Natural killer cell (primary cell): ENCODE measurements at regions not wholly inside any gene's neighbourhood (a gene's known extent, or its start where the extent isn't known, plus 50 kb on each side); places are given as distances from the start of the nearest gene placed in this dataset.

Source experiments
- ATAC-seq, 3 donors: fragments of 150-1000 bp in 2 of 3; fragments of 200-7000 bp in 1 of 3; cut with Tn5 transposase; 1 replicate in 1 of 3; 2 replicates in 2 of 3; pipeline ENCODE4 v1.10.0; 2021; ENCODE audit warnings: mild to moderate bottlenecking in 2 of 3, moderate library complexity in 2 of 3
- DNase-seq, 2 donors: peaks; one replicate each; pipeline versions ENCODE4 v3.0.0 to v3.0.0-alpha.2; 2013 to 2021; ENCODE audit warnings: mixed read lengths in 1 of 2
- H3K27ac ChIP-seq: one replicate; pipeline ENCODE4 v1.5.1; 2013; ENCODE audit warnings: mild to moderate bottlenecking, low read length
- H3K27me3 ChIP-seq: one replicate; pipeline ENCODE4 v1.6.1; 2013; ENCODE audit warnings: low read length; ENCODE audit not compliant: control insufficient read depth, insufficient read depth
- H3K36me3 ChIP-seq: one replicate; pipeline ENCODE4 v1.6.1; 2013; ENCODE audit warnings: low read length; ENCODE audit not compliant: control insufficient read depth, insufficient read depth
- H3K4me1 ChIP-seq: one replicate; pipeline ENCODE4 v1.6.1; 2013; ENCODE audit warnings: low read length; ENCODE audit not compliant: control insufficient read depth, insufficient read depth
- H3K4me3 ChIP-seq: one replicate; pipeline ENCODE4 v1.5.1; 2013; ENCODE audit warnings: low read length
- H3K9me3 ChIP-seq: one replicate; pipeline ENCODE4 v1.6.1; 2013; ENCODE audit warnings: low read length; ENCODE audit not compliant: control insufficient read depth, insufficient read depth
- H3K27ac Mint-ChIP-seq, 2 donors: one replicate each; pipeline ENCODE4 v1.8.0; 2022; ENCODE audit warnings: mild to moderate bottlenecking in 2 of 2, mixed read lengths in 2 of 2, moderate library complexity in 1 of 2
- H3K27me3 Mint-ChIP-seq, 2 donors: one replicate each; pipeline ENCODE4 v1.8.0; 2022; ENCODE audit warnings: low read depth in 2 of 2, mixed read lengths in 2 of 2
- H3K36me3 Mint-ChIP-seq: one replicate; pipeline ENCODE4 v1.8.0; 2022; ENCODE audit warnings: mixed read lengths
- H3K4me1 Mint-ChIP-seq, 2 donors: one replicate each; pipeline ENCODE4 v1.8.0; 2022; ENCODE audit warnings: mixed read lengths in 2 of 2
- H3K4me3 Mint-ChIP-seq: one replicate; pipeline ENCODE4 v1.8.0; 2022; ENCODE audit warnings: mild to moderate bottlenecking, moderate library complexity, mixed read lengths
- H3K9me3 Mint-ChIP-seq, 2 donors: one replicate each; pipeline ENCODE4 v1.8.0; 2022; ENCODE audit warnings: mixed read lengths in 2 of 2
- CTCF ChIP-seq: fragments of 200-600 bp; IDR thresholded peaks from one replicate; pipeline ENCODE4 v1.8.0; 2022; ENCODE audit warnings: antibody characterized with exemption
- WGBS: methylation state at CpG from one replicate; pipeline ENCODE4 v1.1.7; 2013; ENCODE audit warnings: missing lambda C conversion rate; ENCODE audit not compliant: insufficient coverage; 5-methylcytosine and 5-hydroxymethylcytosine counted together
- intact Hi-C: fragments of 100-400 bp; cut with micrococcal nuclease; formaldehyde crosslinking; loops from one replicate; pipeline ENCODE4 v1.14.2; 2022

- Histone ChIP-seq H3K4me3 (no peak overlapping the region), H3K27me3 (no peaks in the 10 kb centered on the region), H3K27ac (no peak overlapping the region), H3K4me1 (no peaks in the 10 kb centered on the region), H3K9me3 (no peaks in the 10 kb centered on the region), H3K36me3 (no peaks in the 10 kb centered on the region)
- no peaks in the 10 kb centered on the region for H3K36me3 Mint-ChIP-seq
- peaks cover 7% of the 10 kb centered on the region in 2 donors for H3K4me1 Mint-ChIP-seq
- intact Hi-C loops = no loop called here
- peaks cover 0 to 3% of the 10 kb centered on the region in 2 donors for H3K9me3 Mint-ChIP-seq
- no peak for ATAC-seq
- DNase-seq = no peak
- no peak overlapping the region for H3K4me3 Mint-ChIP-seq
- H3K27me3 Mint-ChIP-seq = no peaks in the 10 kb centered on the region
- TF ChIP-seq CTCF = no peak
- no peak overlapping the region for H3K27ac Mint-ChIP-seq
These were observed 178.0 kb upstream of the P2RY1 start for GRCh38 chr3:152656972-152657355.

GRCh38 chr3:152658977-152659720, 175.8 kb upstream of the P2RY1 start:
- Mint-ChIP-seq H3K4me1 (peaks cover 7% of the 10 kb centered on the region in 2 donors), H3K27me3 (no peaks in the 10 kb centered on the region), H3K9me3 (peaks cover 0 to 3% of the 10 kb centered on the region in 2 donors), H3K4me3 (no peak overlapping the region), H3K27ac (no peak overlapping the region), H3K36me3 (no peaks in the 10 kb centered on the region)
- no peaks in the 10 kb centered on the region for H3K27me3 ChIP-seq
- TF ChIP-seq CTCF = no peak
- ATAC-seq (no peak), DNase-seq (no peak)
- H3K27ac ChIP-seq = no peak overlapping the region
- H3K4me3 ChIP-seq = no peak overlapping the region
- no peaks in the 10 kb centered on the region for H3K36me3 ChIP-seq
- H3K9me3 ChIP-seq = no peaks in the 10 kb centered on the region
- intact Hi-C loops = no loop called here
- 63% methylated on average over 4 of the region's 5 CpGs for WGBS
- H3K4me1 ChIP-seq = no peaks in the 10 kb centered on the region

- Histone ChIP-seq H3K27me3 (no peaks in the 10 kb centered on the region), H3K4me1 (no peaks in the 10 kb centered on the region), H3K27ac (no peak overlapping the region), H3K4me3 (no peak overlapping the region), H3K36me3 (no peaks in the 10 kb centered on the region), H3K9me3 (no peaks in the 10 kb centered on the region)
- Mint-ChIP-seq H3K4me1 (peaks cover under 1% of the 10 kb centered on the region in 2 donors), H3K27me3 (no peaks in the 10 kb centered on the region), H3K27ac (no peak overlapping the region), H3K36me3 (no peaks in the 10 kb centered on the region), H3K9me3 (peaks cover 0 to 3% of the 10 kb centered on the region in 2 donors), H3K4me3 (no peak overlapping the region)
- WGBS = 86% methylated on average over 1 of the region's 2 CpGs
- ATAC-seq = no peak
- intact Hi-C loops = no loop called here
- no peak for TF ChIP-seq CTCF
- no peak for DNase-seq
These were observed 172.8 kb upstream of the P2RY1 start for GRCh38 chr3:152662157-152662556.

GRCh38 chr3:152664766-152665165, 170.2 kb upstream of the P2RY1 start:
- Histone ChIP-seq H3K9me3 (no peaks in the 10 kb centered on the region), H3K36me3 (no peaks in the 10 kb centered on the region), H3K27ac (no peak overlapping the region), H3K4me3 (no peak overlapping the region), H3K4me1 (no peaks in the 10 kb centered on the region), H3K27me3 (no peaks in the 10 kb centered on the region)
- Mint-ChIP-seq H3K4me1 (no peaks in the 10 kb centered on the region), H3K27ac (no peak overlapping the region), H3K9me3 (peaks cover 0 to 3% of the 10 kb centered on the region in 2 donors), H3K4me3 (no peak overlapping the region), H3K36me3 (no peaks in the 10 kb centered on the region), H3K27me3 (no peaks in the 10 kb centered on the region)
- intact Hi-C loops = no loop called here
- DNase-seq (no peak), ATAC-seq (no peak)
- no peak for TF ChIP-seq CTCF
